Fibroblast of skin of right quadriceps (primary cell): ENCODE measurements at regions not wholly inside any gene's neighbourhood (a gene's known extent, or its start where the extent isn't known, plus 50 kb on each side); places are given as distances from the start of the nearest gene placed in this dataset.

Experiments
- DNase-seq: peaks from one replicate; pipeline ENCODE4 v3.0.0-alpha.2; 2013

GRCh38 chr5:3127423-3127911, 376.0 kb upstream of the IRX2 start:
- no peak for DNase-seq

- no peak for DNase-seq
Measured at GRCh38 chr5:3126639-3127038, 375.2 kb upstream of the IRX2 start.

GRCh38 chr5:3124410-3124809, 372.9 kb upstream of the IRX2 start:
- DNase-seq: no peak

- DNase-seq: no peak
Measured at GRCh38 chr5:3123763-3124157, 372.3 kb upstream of the IRX2 start.

GRCh38 chr5:3122985-3123762, 371.7 kb upstream of the IRX2 start:
- DNase-seq: no peak

- no peak for DNase-seq
Measured at GRCh38 chr5:3122216-3122615, 370.7 kb upstream of the IRX2 start.

- no peak for DNase-seq
Measured at GRCh38 chr5:3121813-3122212, 370.3 kb upstream of the IRX2 start.

- DNase-seq: no peak
Measured at GRCh38 chr5:3120028-3120427, 368.6 kb upstream of the IRX2 start.

GRCh38 chr5:3119435-3119834, 368.0 kb upstream of the IRX2 start:
- DNase-seq: no peak

GRCh38 chr5:3118340-3118739, 366.9 kb upstream of the IRX2 start:
- DNase-seq: no peak

GRCh38 chr5:3116366-3116765, 364.9 kb upstream of the IRX2 start:
- DNase-seq: no peak

- no peak for DNase-seq
Measured at GRCh38 chr5:3114467-3114866, 363.0 kb upstream of the IRX2 start.

GRCh38 chr5:3110371-3110770, 358.9 kb upstream of the IRX2 start:
- DNase-seq: no peak

GRCh38 chr5:3107156-3107611, 355.7 kb upstream of the IRX2 start:
- no peak for DNase-seq

- no peak for DNase-seq
Measured at GRCh38 chr5:3105581-3105980, 354.1 kb upstream of the IRX2 start.

GRCh38 chr5:3105172-3105571, 353.7 kb upstream of the IRX2 start:
- DNase-seq: no peak

- no peak for DNase-seq
Measured at GRCh38 chr5:3104429-3105060, 353.1 kb upstream of the IRX2 start.

- no peak for DNase-seq
Measured at GRCh38 chr5:3103262-3103811, 351.9 kb upstream of the IRX2 start.

- no peak for DNase-seq
Measured at GRCh38 chr5:3102531-3102930, 351.1 kb upstream of the IRX2 start.

- no peak for DNase-seq
Measured at GRCh38 chr5:3101561-3101960, 350.1 kb upstream of the IRX2 start.

- no peak for DNase-seq
Measured at GRCh38 chr5:3100921-3101551, 349.6 kb upstream of the IRX2 start.

GRCh38 chr5:3099954-3100353, 348.5 kb upstream of the IRX2 start:
- DNase-seq: no peak

GRCh38 chr5:3099526-3099925, 348.0 kb upstream of the IRX2 start:
- DNase-seq: no peak

- no peak for DNase-seq
Measured at GRCh38 chr5:3098821-3099220, 347.3 kb upstream of the IRX2 start.
